ENCODE measurements at regions not wholly inside any gene's neighbourhood (a gene's known extent, or its start where the extent isn't known, plus 50 kb on each side); places are given as distances from the start of the nearest gene placed in this dataset.

- Histone ChIP-seq H3K36me3 (ENCODE audit: control insufficient read depth, insufficient read depth, low read length) (no peaks in the 10 kb centered on the region), H3K27me3 (ENCODE audit: control insufficient read depth, insufficient read depth, low read length) (no peaks in the 10 kb centered on the region), H3K4me3 (ENCODE audit: low read depth, low read length) (no peak overlapping the region)
- TF ChIP-seq CTCF (IDR thresholded peaks at IDR 0.05; ENCODE audit: insufficient read depth, low read length, poor library complexity, severe bottlenecking): no peak
- DNase-seq (ENCODE audit: low read depth): no peak
Measured at GRCh38 chr2:103743195-103743594, 981.4 kb downstream of the TMEM182 start.

GRCh38 chr2:103754530-103754929 is 992.7 kb downstream of the TMEM182 start:
- Histone ChIP-seq H3K27me3 (ENCODE audit: control insufficient read depth, insufficient read depth, low read length) (no peaks in the 10 kb centered on the region), H3K4me3 (ENCODE audit: low read depth, low read length) (no peak overlapping the region), H3K36me3 (ENCODE audit: control insufficient read depth, insufficient read depth, low read length) (no peaks in the 10 kb centered on the region)
- TF ChIP-seq CTCF (IDR thresholded peaks at IDR 0.05; ENCODE audit: insufficient read depth, low read length, poor library complexity, severe bottlenecking): no peak
- no peak for DNase-seq (ENCODE audit: low read depth)

GRCh38 chr2:103773884-103774283 is 1012.1 kb downstream of the TMEM182 start:
- peak; percentile 58 for DNase-seq (ENCODE audit: low read depth)
- no peak overlapping the region for H3K4me3 ChIP-seq (ENCODE audit: low read depth, low read length)
- H3K36me3 ChIP-seq (ENCODE audit: control insufficient read depth, insufficient read depth, low read length): no peaks in the 10 kb centered on the region
- no peak for TF ChIP-seq CTCF (IDR thresholded peaks at IDR 0.05; ENCODE audit: insufficient read depth, low read length, poor library complexity, severe bottlenecking)
- H3K27me3 ChIP-seq (ENCODE audit: control insufficient read depth, insufficient read depth, low read length): no peaks in the 10 kb centered on the region

- TF ChIP-seq CTCF (IDR thresholded peaks at IDR 0.05; ENCODE audit: insufficient read depth, low read length, poor library complexity, severe bottlenecking): no peak
- Histone ChIP-seq H3K4me3 (ENCODE audit: low read depth, low read length) (no peak overlapping the region), H3K27me3 (ENCODE audit: control insufficient read depth, insufficient read depth, low read length) (no peaks in the 10 kb centered on the region), H3K36me3 (ENCODE audit: control insufficient read depth, insufficient read depth, low read length) (no peaks in the 10 kb centered on the region)
- no peak for DNase-seq (ENCODE audit: low read depth)
Measured at GRCh38 chr2:103780088-103780702, 1018.4 kb downstream of the TMEM182 start.

GRCh38 chr2:103781313-103781712 is 1019.5 kb downstream of the TMEM182 start:
- no peaks in the 10 kb centered on the region for H3K27me3 ChIP-seq (ENCODE audit: control insufficient read depth, insufficient read depth, low read length)
- no peak overlapping the region for H3K4me3 ChIP-seq (ENCODE audit: low read depth, low read length)
- no peak for TF ChIP-seq CTCF (IDR thresholded peaks at IDR 0.05; ENCODE audit: insufficient read depth, low read length, poor library complexity, severe bottlenecking)
- no peaks in the 10 kb centered on the region for H3K36me3 ChIP-seq (ENCODE audit: control insufficient read depth, insufficient read depth, low read length)
- no peak for DNase-seq (ENCODE audit: low read depth)

DNA sequence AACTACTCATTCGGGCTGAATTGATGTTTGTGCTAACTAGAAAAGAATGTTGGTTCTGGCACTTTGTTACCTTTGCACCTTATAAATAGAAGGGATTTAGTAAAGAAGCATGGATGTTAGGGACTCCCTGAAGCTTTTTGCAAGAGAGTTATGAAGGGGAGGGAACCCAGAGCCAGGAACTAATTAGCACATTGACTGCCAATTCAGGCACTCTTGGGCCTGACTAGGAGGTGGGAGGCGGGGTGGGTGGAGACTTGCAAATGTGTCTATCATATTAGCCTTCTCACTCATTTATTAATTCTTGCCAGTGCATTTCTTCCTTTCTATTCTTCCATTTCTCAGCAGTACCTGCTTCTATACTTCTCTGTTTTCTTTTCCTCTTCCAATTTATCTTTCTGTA is 1022.4 kb downstream of the TMEM182 start:
- no peaks in the 10 kb centered on the region for H3K36me3 ChIP-seq (ENCODE audit: control insufficient read depth, insufficient read depth, low read length)
- H3K4me3 ChIP-seq (ENCODE audit: low read depth, low read length): no peak overlapping the region
- no peak for TF ChIP-seq CTCF (IDR thresholded peaks at IDR 0.05; ENCODE audit: insufficient read depth, low read length, poor library complexity, severe bottlenecking)
- no peaks in the 10 kb centered on the region for H3K27me3 ChIP-seq (ENCODE audit: control insufficient read depth, insufficient read depth, low read length)
- DNase-seq (ENCODE audit: low read depth): no peak
